Activated CD4-positive, alpha-beta T cell treated with anti-CD3 and anti-CD28 coated beads for 36 hours (primary cell): ENCODE measurements at regions not wholly inside any gene's neighbourhood (a gene's known extent, or its start where the extent isn't known, plus 50 kb on each side); places are given as distances from the start of the nearest gene placed in this dataset.

Experiments used
- ATAC-seq: fragments of 200-7000 bp; cut with Tn5 transposase; one replicate; pipeline ENCODE4 v1.10.0; 2021; ENCODE audit warnings: mild to moderate bottlenecking, moderate library complexity
- CTCF ChIA-PET: fragments of 350-600 bp; sonication (Branson Sonifier 250); formaldehyde crosslinking; loops from one replicate; lab custom pipeline; 2021; ENCODE audit warnings: antibody characterized with exemption; lab: Charles Lee
- POLR2A ChIA-PET: fragments of 350-600 bp; sonication (Branson Sonifier 250); formaldehyde crosslinking; loops from one replicate; lab custom pipeline; 2021; ENCODE audit warnings: antibody characterized with exemption, inconsistent platforms; lab: Charles Lee
- DNase-seq: peaks from one replicate; pipeline ENCODE4 v3.0.0-alpha.2; 2020
- H3K27ac Mint-ChIP-seq: one replicate; pipeline ENCODE4 v1.8.0; 2021; ENCODE audit warnings: mixed read lengths
- H3K27me3 Mint-ChIP-seq: one replicate; pipeline ENCODE4 v1.8.0; 2021; ENCODE audit warnings: mixed read lengths
- H3K36me3 Mint-ChIP-seq: one replicate; pipeline ENCODE4 v1.8.0; 2021; ENCODE audit warnings: low read depth, mixed read lengths
- H3K4me1 Mint-ChIP-seq: one replicate; pipeline ENCODE4 v1.8.0; 2021; ENCODE audit warnings: mixed read lengths
- H3K4me3 Mint-ChIP-seq: one replicate; pipeline ENCODE4 v1.8.0; 2021; ENCODE audit warnings: mild to moderate bottlenecking, moderate library complexity, mixed read lengths
- H3K9me3 Mint-ChIP-seq: one replicate; pipeline ENCODE4 v1.8.0; 2021; ENCODE audit warnings: low read depth, mixed read lengths
- intact Hi-C, 2 experiments: fragments of 100-400 bp; cut with DNase I in 1 of 2; cut with micrococcal nuclease in 1 of 2; formaldehyde crosslinking; loops; one replicate each; pipeline versions ENCODE4 v1.14.2 to v1.15.1; 2022 to 2024; cut with DNase I, micrococcal nuclease

DNA sequence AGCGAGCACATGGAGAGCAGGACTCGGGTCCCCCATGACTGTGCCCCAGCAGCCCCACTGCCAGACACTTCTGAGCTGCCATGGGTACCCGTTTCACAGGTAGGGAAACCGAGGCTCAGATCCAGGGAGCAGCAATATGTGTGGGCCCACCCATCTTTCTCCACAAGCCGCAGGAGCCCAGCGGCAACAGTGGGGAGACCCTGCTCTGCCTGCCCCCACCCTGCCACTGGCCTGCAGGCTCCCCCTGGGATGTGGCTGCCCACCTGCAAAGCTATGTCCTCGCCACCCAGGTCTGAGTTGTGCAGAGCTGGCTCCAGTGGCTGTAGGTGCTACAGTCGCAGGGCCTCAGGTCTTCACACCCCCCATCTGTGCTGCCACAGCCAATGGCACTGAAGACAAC lies 50.6 kb upstream of the C1QTNF9B start:
- H3K4me1 Mint-ChIP-seq = no peaks in the 10 kb centered on the region
- ATAC-seq (no peak), DNase-seq (no peak)
- H3K9me3 Mint-ChIP-seq = no peaks in the 10 kb centered on the region
- CTCF ChIA-PET = interaction anchor here (1.7 kb wide), 1 partner anchor 13 kb away, joined by 4 read pairs; no protein-coding TSS in a partner anchor
- no peaks in the 10 kb centered on the region for H3K36me3 Mint-ChIP-seq
- intact Hi-C loops = no loop called here
- H3K27ac Mint-ChIP-seq = no peak overlapping the region
- POLR2A ChIA-PET = no interaction called here
- H3K27me3 Mint-ChIP-seq = peaks cover 6% of the 10 kb centered on the region
- H3K4me3 Mint-ChIP-seq = no peak overlapping the region

DNA sequence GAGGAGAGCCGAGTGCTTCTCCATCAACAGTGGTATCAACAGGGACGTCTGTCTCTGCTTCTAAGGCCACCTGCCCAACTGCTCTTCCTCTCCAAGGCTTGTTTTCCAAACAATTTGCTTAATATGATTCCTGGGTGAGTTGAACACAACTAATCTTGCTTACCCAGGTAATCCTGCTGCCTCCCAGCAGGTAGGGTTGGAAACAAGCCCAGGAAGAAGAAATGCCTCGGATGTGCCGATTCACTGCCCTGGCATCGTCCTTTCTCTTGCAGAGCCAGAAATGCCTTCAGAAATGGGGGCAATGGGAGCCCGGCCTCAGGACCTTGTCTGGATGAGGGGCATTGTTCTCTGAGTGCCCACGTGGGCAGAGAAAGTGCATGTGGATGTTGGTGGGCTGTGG lies 51.9 kb upstream of the C1QTNF9B start:
- CTCF ChIA-PET = interaction anchor here (0.5 to 1.7 kb wide), 2 partner anchors 11 to 718 kb away, joined by 3 to 4 read pairs; no protein-coding TSS in a partner anchor

DNA sequence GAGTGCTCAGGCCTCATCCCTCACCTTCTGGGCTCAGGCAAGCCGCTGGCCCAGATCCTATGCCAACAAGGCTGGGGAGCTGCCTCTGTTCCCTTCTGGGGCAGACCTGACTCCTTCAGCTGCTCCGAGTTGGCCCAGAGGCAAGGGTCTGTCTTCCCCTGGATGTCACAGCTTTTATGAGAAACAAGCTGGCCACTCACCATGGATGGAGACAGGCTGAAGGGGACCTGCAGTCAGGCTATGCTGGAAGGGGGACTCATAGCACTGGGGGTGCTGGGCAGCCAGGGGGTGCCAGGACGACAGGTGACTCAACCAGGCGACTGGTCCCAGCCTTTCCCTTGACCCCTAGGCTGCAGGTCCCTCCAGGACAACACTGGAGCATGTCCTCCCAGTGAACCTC lies 52.4 kb upstream of the C1QTNF9B start:
- intact Hi-C loops = no loop called here
- no peaks in the 10 kb centered on the region for H3K36me3 Mint-ChIP-seq
- H3K9me3 Mint-ChIP-seq = no peaks in the 10 kb centered on the region
- DNase-seq (no peak), ATAC-seq (no peak)
- H3K27ac Mint-ChIP-seq = no peak overlapping the region
- CTCF ChIA-PET = no interaction called here
- no peak overlapping the region for H3K4me3 Mint-ChIP-seq
- no peaks in the 10 kb centered on the region for H3K4me1 Mint-ChIP-seq
- H3K27me3 Mint-ChIP-seq = peaks cover 6% of the 10 kb centered on the region
- POLR2A ChIA-PET = no interaction called here

More for the DNA sequence above, 51.9 kb upstream of the C1QTNF9B start:
- ATAC-seq (no peak), DNase-seq (no peak)
- Mint-ChIP-seq H3K27me3 (peaks cover 6% of the 10 kb centered on the region), H3K4me3 (no peak overlapping the region), H3K27ac (no peak overlapping the region), H3K9me3 (no peaks in the 10 kb centered on the region), H3K4me1 (no peaks in the 10 kb centered on the region), H3K36me3 (no peaks in the 10 kb centered on the region)
- intact Hi-C loops = no loop called here
- POLR2A ChIA-PET = no interaction called here

DNA sequence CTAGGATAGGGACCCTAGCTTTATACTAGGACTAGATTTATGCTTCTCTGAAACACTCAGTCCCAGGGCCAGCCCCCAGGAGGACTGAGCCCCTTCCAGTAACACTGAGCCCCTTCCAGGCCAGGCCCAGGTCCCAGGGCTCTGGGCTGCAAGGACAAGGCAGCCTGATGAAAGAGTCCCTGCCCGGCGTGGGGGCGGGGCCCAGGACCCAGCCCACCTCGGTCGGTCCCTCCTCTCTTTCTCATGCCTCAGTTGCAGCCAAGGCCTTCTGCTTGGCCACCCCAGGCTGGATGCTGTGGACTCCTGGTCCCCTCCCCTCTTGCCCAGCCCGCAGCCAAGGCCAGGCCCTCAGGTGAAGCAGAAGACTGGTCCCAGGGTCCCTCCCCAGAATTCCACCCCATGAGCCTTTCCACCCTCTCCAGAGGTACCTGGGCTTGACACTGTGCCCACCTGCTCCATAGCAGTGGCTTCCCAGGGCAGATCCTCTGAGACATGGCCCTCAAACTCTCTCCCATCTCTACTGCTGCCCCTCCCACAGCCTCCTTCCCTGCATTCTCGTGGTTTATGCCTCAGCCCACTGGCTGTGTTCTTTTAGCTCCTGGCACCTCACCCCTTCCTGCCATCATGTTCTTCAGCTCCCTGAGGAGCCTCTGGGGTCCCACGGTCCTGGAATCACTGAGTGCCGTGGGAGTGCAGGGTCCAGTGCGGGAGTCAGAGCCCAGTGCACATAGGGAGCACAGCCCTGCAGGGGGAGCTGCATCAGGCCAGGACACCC lies 53.6 kb upstream of the C1QTNF9B start:
- Mint-ChIP-seq H3K27me3 (peaks cover 4% of the 10 kb centered on the region), H3K4me3 (no peak overlapping the region), H3K4me1 (peaks cover 8% of the 10 kb centered on the region), H3K27ac (no peak overlapping the region), H3K9me3 (no peaks in the 10 kb centered on the region), H3K36me3 (no peaks in the 10 kb centered on the region)
- CTCF ChIA-PET = no interaction called here
- DNase-seq = no peak
- POLR2A ChIA-PET = no interaction called here
- intact Hi-C loops = no loop called here
- ATAC-seq = no peak

DNA sequence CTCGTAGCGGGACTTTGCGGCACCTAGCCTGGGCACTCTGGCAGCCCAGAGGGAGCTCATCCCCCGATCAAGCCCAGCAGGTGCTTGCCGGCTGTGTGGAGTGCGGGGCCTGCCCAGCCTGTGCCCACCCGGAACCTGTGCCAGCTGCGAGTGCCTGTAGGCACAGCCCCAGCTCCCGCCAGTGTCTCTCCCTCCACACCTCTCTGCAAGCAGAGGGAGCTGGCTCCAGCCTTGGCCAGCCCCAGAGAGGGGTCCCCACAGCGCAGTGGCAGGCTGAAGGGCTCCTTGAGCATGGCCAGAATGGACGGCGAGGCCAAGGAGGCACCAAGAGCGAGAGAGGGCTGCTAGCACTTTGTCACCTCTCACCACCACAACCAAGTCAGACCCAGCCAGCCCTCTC lies 55.5 kb upstream of the C1QTNF9B start:
- no peak overlapping the region for H3K4me3 Mint-ChIP-seq
- H3K27ac Mint-ChIP-seq = no peak overlapping the region
- intact Hi-C loops = no loop called here
- no peaks in the 10 kb centered on the region for H3K27me3 Mint-ChIP-seq
- no peaks in the 10 kb centered on the region for H3K36me3 Mint-ChIP-seq
- H3K4me1 Mint-ChIP-seq = peaks cover 11% of the 10 kb centered on the region
- CTCF ChIA-PET = interaction anchor here (0.6 to 1.0 kb wide), 4 partner anchors 14 to 276 kb away, joined by 3 to 4 read pairs (median 4); no protein-coding TSS in a partner anchor
- POLR2A ChIA-PET = no interaction called here
- no peaks in the 10 kb centered on the region for H3K9me3 Mint-ChIP-seq
- ATAC-seq = no peak
- DNase-seq = no peak

DNA sequence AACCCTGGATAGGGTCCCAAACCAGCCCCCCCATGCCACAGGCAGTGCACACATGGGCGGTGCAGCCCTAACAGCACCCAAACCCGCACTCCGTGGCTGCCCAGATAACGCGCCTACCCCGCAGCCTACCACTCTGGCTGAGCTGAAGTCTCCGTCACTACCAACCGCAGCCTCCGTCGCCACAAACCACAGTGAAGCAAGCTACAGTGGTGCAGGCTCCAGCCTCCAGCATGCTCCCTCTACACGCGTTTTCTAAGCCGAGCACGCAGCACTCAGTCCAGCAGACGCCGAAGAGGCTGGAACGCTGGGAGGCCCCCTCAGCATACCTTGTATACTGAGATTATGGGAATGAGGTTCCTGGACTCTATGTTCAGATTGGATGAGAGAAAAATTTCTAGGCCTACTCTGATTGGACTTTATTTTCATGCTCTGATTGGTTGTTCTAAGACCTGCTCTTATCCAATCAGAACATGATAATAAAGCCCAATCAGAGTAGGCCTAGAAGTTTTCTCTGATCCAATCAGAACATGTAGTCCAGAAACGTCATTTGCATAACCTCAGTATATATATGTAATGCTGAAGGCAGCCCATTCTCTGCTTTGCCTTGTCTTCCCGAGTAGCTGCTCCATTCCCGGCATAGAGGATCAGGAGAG lies 56.7 kb upstream of the C1QTNF9B start:
- Mint-ChIP-seq H3K27ac (no peak overlapping the region), H3K27me3 (no peaks in the 10 kb centered on the region), H3K4me1 (peaks cover 11% of the 10 kb centered on the region), H3K9me3 (no peaks in the 10 kb centered on the region), H3K4me3 (no peak overlapping the region), H3K36me3 (no peaks in the 10 kb centered on the region)
- DNase-seq (no peak), ATAC-seq (no peak)
- intact Hi-C loops = no loop called here
- POLR2A ChIA-PET = no interaction called here
- CTCF ChIA-PET = no interaction called here

DNA sequence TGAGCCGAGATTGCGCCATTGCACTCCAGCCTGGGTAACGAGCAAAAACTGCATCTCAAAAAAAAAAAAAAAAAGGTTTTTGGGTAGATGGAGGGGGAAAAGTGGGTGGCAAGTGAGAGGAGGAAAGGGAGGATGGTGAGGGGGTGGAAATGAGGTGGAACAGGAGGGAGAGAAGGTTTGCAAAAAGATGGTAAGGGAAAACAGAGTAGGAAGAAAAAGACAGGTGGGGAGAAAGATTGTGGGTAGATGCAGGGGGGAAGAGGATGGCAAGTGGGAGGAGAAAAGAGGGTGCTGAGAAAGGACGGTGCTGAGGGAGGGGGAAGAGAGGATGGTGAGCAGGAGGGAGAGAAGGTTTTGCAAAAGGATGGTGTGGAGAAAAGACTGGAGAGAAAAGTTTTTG lies 57.8 kb upstream of the C1QTNF9B start:
- Mint-ChIP-seq H3K9me3 (no peaks in the 10 kb centered on the region), H3K4me3 (no peak overlapping the region), H3K36me3 (no peaks in the 10 kb centered on the region), H3K4me1 (peaks cover 15% of the 10 kb centered on the region), H3K27me3 (no peaks in the 10 kb centered on the region), H3K27ac (no peak overlapping the region)
- ChIA-PET CTCF (no interaction called here), POLR2A (no interaction called here)
- DNase-seq (no peak), ATAC-seq (no peak)
- intact Hi-C loops = no loop called here

DNA sequence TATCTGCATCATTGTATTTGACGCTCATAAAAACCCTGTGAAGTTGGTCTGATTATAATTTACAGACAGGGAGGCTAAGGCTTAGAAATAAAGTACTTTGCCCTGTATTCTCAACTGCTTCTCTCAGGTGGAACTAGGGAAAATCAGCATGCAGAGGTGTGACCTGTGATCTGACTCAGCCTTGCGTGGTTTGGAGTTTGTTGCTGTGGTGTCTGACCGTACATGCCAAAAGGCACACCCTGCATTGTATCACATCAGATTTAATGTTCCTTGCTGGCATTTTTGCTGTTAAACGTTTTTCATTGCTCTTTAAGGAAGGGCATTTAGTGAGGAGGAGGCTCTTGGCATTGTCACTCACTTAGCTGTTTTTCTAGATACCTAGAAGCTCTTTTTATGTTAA lies 58.8 kb upstream of the C1QTNF9B start:
- peak; percentile 55 for ATAC-seq
- CTCF ChIA-PET = no interaction called here
- H3K27me3 Mint-ChIP-seq = no peaks in the 10 kb centered on the region
- H3K4me3 Mint-ChIP-seq = no peak overlapping the region
- no peaks in the 10 kb centered on the region for H3K36me3 Mint-ChIP-seq
- POLR2A ChIA-PET = no interaction called here
- H3K9me3 Mint-ChIP-seq = no peaks in the 10 kb centered on the region
- peaks cover 16% of the 10 kb centered on the region for H3K4me1 Mint-ChIP-seq
- peak; percentile 54 for DNase-seq
- intact Hi-C loops = no loop called here
- no peak overlapping the region for H3K27ac Mint-ChIP-seq

DNA sequence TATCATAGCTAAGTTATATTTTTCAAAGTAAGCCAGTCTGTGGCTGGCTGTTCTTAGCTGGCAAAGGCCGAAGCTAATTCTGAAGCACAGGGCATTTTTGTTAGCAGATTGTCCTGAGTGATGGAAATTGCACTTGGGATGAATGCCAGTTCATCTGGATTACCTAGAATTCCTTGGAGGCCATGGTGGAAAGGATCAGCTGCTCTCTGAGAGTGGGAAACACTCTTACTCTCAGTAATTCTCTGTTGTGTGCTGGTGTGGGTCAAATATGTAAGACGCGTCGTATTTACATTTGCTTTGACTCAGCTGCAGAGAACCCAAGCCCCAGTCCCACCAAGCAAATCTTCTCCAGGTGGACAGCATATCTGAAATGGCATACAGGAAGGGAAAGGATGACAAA lies 60.7 kb upstream of the C1QTNF9B start:
- H3K36me3 Mint-ChIP-seq = no peaks in the 10 kb centered on the region

DNA sequence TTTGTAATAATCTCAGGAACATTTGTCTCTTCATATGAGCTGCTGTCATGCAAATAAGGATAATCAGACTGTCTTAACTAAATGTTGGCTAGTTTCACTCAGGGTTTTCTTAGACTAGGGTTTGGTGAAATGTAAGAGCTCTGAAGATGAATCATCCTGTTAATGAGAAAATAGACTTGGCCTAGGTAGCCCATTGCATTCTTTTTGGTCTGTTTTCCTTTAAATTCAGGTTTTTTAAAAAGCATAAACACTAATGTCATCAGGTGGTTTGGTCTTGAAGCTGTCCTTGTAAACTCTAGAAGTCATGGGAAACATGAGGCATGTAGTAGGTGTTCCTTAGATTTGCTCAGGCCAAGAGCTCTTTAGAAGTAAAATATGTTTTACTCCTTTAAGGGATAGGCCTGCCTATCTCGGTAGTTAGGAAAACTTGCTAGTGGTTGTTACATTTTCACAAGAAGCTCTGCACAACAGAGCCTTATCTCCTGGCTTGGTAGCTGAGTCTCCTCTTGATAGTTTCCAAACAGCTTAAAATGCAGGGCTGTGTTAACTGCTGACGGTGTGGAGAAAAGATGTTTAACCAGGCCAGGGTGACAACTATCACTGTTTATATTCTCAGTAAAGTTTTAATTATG lies 62.0 kb upstream of the C1QTNF9B start:
- H3K27me3 Mint-ChIP-seq = no peaks in the 10 kb centered on the region

More for the DNA sequence above, 60.7 kb upstream of the C1QTNF9B start:
- POLR2A ChIA-PET = no interaction called here
- H3K4me1 Mint-ChIP-seq = peaks cover 17% of the 10 kb centered on the region
- no peaks in the 10 kb centered on the region for H3K27me3 Mint-ChIP-seq
- H3K4me3 Mint-ChIP-seq = no peak overlapping the region
- intact Hi-C loops = no loop called here
- CTCF ChIA-PET = interaction anchor here (0.7 to 1.5 kb wide), 5 partner anchors 35 to 820 kb away, joined by 3 to 6 read pairs (median 3); no protein-coding TSS in a partner anchor
- DNase-seq (no peak), ATAC-seq (no peak)
- H3K9me3 Mint-ChIP-seq = no peaks in the 10 kb centered on the region
- no peak overlapping the region for H3K27ac Mint-ChIP-seq

DNA sequence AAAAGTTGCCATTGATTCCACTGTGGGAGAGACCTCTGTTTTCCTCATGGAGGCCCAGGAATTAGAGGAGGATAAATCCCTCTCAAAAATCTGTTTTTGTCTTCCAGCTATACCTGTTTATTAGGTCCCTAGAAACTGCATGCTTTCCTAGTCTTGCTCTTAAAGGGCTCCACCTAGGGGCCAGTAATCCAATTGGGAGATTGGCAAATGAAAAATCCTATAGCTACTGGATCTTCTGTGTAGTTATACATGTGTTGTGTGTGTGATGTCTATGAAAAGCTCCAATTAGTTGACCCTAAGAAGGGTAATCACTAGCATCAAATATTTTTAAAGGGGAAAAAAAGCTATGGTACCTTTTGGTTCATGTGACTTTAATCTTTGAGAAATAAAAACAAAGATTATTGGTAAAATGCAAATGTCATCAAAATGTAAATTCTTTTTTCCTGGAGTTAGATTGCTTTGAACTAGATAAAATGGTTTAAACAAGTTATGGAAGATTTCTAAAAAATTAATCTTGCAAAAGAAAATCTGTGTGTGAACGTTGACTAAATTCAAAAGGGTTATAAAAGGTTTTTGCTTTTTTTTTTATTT lies 63.4 kb upstream of the C1QTNF9B start:
- H3K27ac Mint-ChIP-seq = no peak overlapping the region
- intact Hi-C loops = loop anchor here (5.0 to 10.0 kb wide), 4 partner anchors 38 to 586 kb away; no protein-coding TSS in a partner anchor
- H3K36me3 Mint-ChIP-seq = no peaks in the 10 kb centered on the region
- no peaks in the 10 kb centered on the region for H3K27me3 Mint-ChIP-seq
- no peaks in the 10 kb centered on the region for H3K9me3 Mint-ChIP-seq
- ATAC-seq (peak; percentile 34), DNase-seq (peak; percentile 16)
- H3K4me1 Mint-ChIP-seq = peaks cover 30% of the 10 kb centered on the region
- ChIA-PET POLR2A (no interaction called here), CTCF (interaction anchor here (0.6 to 1.9 kb wide), 13 partner anchors 12 to 842 kb away, joined by 3 to 5 read pairs (median 4); no protein-coding TSS in a partner anchor)
- H3K4me3 Mint-ChIP-seq = no peak overlapping the region

More for the DNA sequence above, 62.0 kb upstream of the C1QTNF9B start:
- no peaks in the 10 kb centered on the region for H3K9me3 Mint-ChIP-seq
- ChIA-PET POLR2A (no interaction called here), CTCF (interaction anchor here (0.8 to 1.5 kb wide), 8 partner anchors 9 to 274 kb away, joined by 3 to 6 read pairs (median 4); no protein-coding TSS in a partner anchor)
- H3K4me3 Mint-ChIP-seq = no peak overlapping the region
- DNase-seq (no peak), ATAC-seq (no peak)
- intact Hi-C loops = no loop called here
- peaks cover 29% of the 10 kb centered on the region for H3K4me1 Mint-ChIP-seq
- no peaks in the 10 kb centered on the region for H3K36me3 Mint-ChIP-seq
- no peak overlapping the region for H3K27ac Mint-ChIP-seq
